ENCODE measurements at regions not wholly inside any gene's neighbourhood (a gene's known extent, or its start where the extent isn't known, plus 50 kb on each side); places are given as distances from the start of the nearest gene placed in this dataset.
"Not testable (repeated sequence)": the region's sequence is repeated elsewhere in the genome, so short reads cannot be mapped to it uniquely, and the experiment has no call there.

DNA sequence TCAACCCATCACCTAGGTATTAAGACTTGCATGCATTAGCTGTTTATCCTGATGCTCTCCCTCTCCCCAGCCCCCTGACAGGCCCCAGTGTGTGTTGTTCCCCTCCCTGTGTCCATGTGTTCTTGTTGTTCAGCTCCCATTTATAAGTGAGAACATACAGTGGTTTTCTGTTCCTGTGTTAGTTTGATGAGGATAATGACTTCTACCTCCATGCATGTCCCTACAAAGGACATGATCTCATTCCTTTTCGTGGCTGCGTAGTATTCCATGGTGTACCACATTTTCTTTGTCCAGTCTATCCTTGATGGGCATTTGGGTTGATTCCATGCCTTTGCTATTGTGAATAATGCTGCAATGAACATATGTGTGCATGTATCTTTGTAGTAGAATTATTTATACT, 578.3 kb downstream of the ZNF608 start:
- CTCF ChIA-PET; H3K4me1 ChIP-seq (ENCODE audit: control insufficient read depth, insufficient read depth, low read length); H3K36me3 ChIP-seq (ENCODE audit: control insufficient read depth in 2 of 2, insufficient read depth in 1 of 2, low read length in 2 of 2); H3K4me3 ChIP-seq (ENCODE audit: low read depth, low read length); H3K27ac ChIP-seq (ENCODE audit: extremely low read depth, low read depth, low read length); POLR2A ChIA-PET; H3K9me3 ChIP-seq (ENCODE audit: control insufficient read depth, insufficient read depth, low read depth, low read length): not testable (repeated sequence)
- TF ChIP-seq ZNF146 (tag by site-specific recombination; IDR thresholded peaks at IDR 0.05): peak; percentile 90
- TF ChIP-seq, protein P1, sequence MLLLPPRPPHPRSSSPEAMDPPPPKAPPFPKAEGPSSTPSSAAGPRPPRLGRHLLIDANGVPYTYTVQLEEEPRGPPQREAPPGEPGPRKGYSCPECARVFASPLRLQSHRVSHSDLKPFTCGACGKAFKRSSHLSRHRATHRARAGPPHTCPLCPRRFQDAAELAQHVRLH (tag by site-specific recombination; IDR thresholded peaks at IDR 0.05): peak; percentile 57; the same call in 1 of the 2 replicates

DNA sequence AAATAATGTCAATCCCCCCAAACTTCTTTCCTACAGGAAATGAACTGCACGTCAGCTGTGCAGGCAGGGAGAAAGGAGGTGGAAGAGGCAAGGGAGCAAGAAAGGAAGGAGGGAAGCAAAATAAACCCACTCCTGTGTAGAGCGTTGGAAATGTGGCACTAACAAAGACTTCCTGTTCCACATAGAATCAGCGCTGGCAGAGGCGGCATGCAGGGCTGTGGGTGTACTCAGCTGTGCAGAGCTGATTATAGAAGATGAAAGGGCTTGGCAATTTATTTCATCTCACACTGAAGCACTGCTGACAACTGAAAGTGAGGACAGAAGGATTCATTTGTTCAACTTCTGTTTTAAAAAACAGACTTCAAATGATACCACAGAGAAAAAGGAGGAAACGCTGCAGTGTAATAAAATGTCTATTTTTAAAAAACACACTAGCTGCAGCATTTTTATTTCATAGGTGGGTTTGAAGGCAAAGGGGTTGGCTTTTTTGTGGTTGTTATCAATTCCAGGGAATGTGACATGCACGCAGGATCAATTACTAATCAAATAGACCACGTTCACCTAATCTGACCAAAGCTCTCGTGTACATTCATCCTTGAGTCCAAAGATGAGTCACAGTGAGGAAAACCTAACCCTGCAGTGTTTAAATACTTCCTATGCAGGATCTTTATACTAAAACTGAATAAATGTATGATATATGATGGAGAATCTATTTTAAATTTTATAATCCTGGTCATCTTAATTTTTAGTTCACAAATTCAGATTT, 583.5 kb downstream of the ZNF608 start:
- peak; percentile 73 for TF ChIP-seq ZFHX2 (tag by site-specific recombination; conservative IDR thresholded peaks at IDR 0.05)
- no peak for TF ChIP-seq MEIS1 (CRISPR knock-in tag; IDR thresholded peaks at IDR 0.05; ENCODE audit: borderline replicate concordance)
- no peak for TF ChIP-seq ZNF202 (tag by site-specific recombination; IDR thresholded peaks at IDR 0.05; ENCODE audit: borderline replicate concordance)
- TF ChIP-seq ZNF350 (tag by site-specific recombination; IDR thresholded peaks at IDR 0.05): no peak
- no peak for TF ChIP-seq ZNF558 (tag by site-specific recombination; IDR thresholded peaks at IDR 0.05)
- no peak for TF ChIP-seq ZNF24 (tag by site-specific recombination; IDR thresholded peaks at IDR 0.05)
- TF ChIP-seq, protein P2, sequence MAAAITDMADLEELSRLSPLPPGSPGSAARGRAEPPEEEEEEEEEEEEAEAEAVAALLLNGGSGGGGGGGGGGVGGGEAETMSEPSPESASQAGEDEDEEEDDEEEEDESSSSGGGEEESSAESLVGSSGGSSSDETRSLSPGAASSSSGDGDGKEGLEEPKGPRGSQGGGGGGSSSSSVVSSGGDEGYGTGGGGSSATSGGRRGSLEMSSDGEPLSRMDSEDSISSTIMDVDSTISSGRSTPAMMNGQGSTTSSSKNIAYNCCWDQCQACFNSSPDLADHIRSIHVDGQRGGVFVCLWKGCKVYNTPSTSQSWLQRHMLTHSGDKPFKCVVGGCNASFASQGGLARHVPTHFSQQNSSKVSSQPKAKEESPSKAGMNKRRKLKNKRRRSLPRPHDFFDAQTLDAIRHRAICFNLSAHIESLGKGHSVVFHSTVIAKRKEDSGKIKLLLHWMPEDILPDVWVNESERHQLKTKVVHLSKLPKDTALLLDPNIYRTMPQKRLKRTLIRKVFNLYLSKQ (tag by site-specific recombination; IDR thresholded peaks at IDR 0.05; ENCODE audit: borderline replicate concordance): no peak
- TF ChIP-seq ZNF707 (tag by site-specific recombination; IDR thresholded peaks at IDR 0.05): no peak
- TF ChIP-seq ZNF843 (tag by site-specific recombination; IDR thresholded peaks at IDR 0.05): no peak
- no peak for TF ChIP-seq ZFP37 (tag by site-specific recombination; IDR thresholded peaks at IDR 0.05)
- no peak for TF ChIP-seq ZSCAN16 (tag by site-specific recombination; IDR thresholded peaks at IDR 0.05)
- no peak for TF ChIP-seq REPIN1 (tag by site-specific recombination; IDR thresholded peaks at IDR 0.05; ENCODE audit: low read depth)
- TF ChIP-seq, protein P3, sequence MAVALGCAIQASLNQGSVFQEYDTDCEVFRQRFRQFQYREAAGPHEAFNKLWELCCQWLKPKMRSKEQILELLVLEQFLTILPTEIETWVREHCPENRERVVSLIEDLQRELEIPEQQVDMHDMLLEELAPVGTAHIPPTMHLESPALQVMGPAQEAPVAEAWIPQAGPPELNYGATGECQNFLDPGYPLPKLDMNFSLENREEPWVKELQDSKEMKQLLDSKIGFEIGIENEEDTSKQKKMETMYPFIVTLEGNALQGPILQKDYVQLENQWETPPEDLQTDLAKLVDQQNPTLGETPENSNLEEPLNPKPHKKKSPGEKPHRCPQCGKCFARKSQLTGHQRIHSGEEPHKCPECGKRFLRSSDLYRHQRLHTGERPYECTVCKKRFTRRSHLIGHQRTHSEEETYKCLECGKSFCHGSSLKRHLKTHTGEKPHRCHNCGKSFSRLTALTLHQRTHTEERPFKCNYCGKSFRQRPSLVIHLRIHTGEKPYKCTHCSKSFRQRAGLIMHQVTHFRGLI (tag by site-specific recombination; IDR thresholded peaks at IDR 0.05): no peak
- TF ChIP-seq, protein P4, sequence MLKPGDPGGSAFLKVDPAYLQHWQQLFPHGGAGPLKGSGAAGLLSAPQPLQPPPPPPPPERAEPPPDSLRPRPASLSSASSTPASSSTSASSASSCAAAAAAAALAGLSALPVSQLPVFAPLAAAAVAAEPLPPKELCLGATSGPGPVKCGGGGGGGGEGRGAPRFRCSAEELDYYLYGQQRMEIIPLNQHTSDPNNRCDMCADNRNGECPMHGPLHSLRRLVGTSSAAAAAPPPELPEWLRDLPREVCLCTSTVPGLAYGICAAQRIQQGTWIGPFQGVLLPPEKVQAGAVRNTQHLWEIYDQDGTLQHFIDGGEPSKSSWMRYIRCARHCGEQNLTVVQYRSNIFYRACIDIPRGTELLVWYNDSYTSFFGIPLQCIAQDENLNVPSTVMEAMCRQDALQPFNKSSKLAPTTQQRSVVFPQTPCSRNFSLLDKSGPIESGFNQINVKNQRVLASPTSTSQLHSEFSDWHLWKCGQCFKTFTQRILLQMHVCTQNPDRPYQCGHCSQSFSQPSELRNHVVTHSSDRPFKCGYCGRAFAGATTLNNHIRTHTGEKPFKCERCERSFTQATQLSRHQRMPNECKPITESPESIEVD (tag by site-specific recombination; IDR thresholded peaks at IDR 0.05): 0 out of 2 replicates have a peak, but pooled peaks have one; percentile 33
- TF ChIP-seq ZNF10 (tag by site-specific recombination; IDR thresholded peaks at IDR 0.05): no peak
- TF ChIP-seq EGR2 (tag by site-specific recombination; IDR thresholded peaks at IDR 0.05; ENCODE audit: low read depth): peak; percentile 47
- Histone ChIP-seq H3K27ac (ENCODE audit: extremely low read depth, low read depth, low read length) (no peak overlapping the region), H3K9me3 (ENCODE audit: control insufficient read depth, insufficient read depth, low read depth, low read length) (no peaks in the 10 kb centered on the region), H3K36me3 (ENCODE audit: control insufficient read depth in 2 of 2, insufficient read depth in 1 of 2, low read length in 2 of 2) (no peaks in the 10 kb centered on the region), H3K4me1 (ENCODE audit: control insufficient read depth, insufficient read depth, low read length) (0 out of 2 replicates have a peak, but pooled peaks cover 4% of the 10 kb centered on the region), H3K4me3 (ENCODE audit: low read depth, low read length) (no peak overlapping the region)
- ChIA-PET CTCF (interaction anchor here (0.7 kb wide), 1 partner anchor 704 kb away, joined by 3 read pairs; no protein-coding TSS in a partner anchor), POLR2A (no interaction called here)

Data from HEK293 (cell line).